Stomach (tissue), 4 donors: ENCODE measurements at regions not wholly inside any gene's neighbourhood (a gene's known extent, or its start where the extent isn't known, plus 50 kb on each side); places are given as distances from the start of the nearest gene placed in this dataset.

ENCODE experiments used
- EP300 ChIP-seq: sonication (generic); formaldehyde crosslinking; IDR thresholded peaks from one replicate; pipeline ENCODE4 v1.6.1; 2017; ENCODE audit warnings: antibody characterized with exemption
- POLR2A ChIP-seq, 4 donors: fragments of 450-650 bp; IDR thresholded peaks; one replicate each; pipeline ENCODE4 v1.6.1; 2016; ENCODE audit warnings: antibody characterized with exemption in 4 of 4, control low read depth in 2 of 4, mild to moderate bottlenecking in 1 of 4, moderate library complexity in 1 of 4
- TF ChIP-seq, protein P1 (sequence below), 7 experiments: fragments of 450-650 bp in 4 of 7; fragments of 200-600 bp in 3 of 7; sonication (generic) in 3 of 7; IDR thresholded peaks; one replicate each; pipeline ENCODE4 v1.5.1; 2016 to 2019; ENCODE audit warnings: antibody characterized with exemption in 7 of 7, control low read depth in 2 of 7, mild to moderate bottlenecking in 1 of 7

DNA sequence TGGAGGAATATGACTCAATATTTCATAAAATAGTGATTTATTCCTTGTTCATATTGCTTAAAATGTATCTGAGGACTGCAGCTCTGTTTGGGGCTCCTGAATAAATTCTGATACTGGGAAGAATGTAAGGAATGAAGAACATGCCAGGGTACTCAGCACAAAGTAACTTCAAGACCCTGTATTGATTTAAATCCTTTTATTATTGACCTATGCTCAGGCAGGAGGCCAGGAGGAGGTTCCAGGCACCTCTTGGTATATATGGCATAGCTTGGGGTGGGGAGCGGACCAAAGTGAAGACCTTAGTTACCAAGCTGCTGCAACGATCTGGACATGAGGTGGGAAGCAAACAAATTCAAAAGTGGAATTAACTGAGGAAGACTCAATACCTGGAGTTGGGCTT, 142.8 kb upstream of the PEX5L start:
- TF ChIP-seq, protein P1, sequence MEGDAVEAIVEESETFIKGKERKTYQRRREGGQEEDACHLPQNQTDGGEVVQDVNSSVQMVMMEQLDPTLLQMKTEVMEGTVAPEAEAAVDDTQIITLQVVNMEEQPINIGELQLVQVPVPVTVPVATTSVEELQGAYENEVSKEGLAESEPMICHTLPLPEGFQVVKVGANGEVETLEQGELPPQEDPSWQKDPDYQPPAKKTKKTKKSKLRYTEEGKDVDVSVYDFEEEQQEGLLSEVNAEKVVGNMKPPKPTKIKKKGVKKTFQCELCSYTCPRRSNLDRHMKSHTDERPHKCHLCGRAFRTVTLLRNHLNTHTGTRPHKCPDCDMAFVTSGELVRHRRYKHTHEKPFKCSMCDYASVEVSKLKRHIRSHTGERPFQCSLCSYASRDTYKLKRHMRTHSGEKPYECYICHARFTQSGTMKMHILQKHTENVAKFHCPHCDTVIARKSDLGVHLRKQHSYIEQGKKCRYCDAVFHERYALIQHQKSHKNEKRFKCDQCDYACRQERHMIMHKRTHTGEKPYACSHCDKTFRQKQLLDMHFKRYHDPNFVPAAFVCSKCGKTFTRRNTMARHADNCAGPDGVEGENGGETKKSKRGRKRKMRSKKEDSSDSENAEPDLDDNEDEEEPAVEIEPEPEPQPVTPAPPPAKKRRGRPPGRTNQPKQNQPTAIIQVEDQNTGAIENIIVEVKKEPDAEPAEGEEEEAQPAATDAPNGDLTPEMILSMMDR (IDR thresholded peaks at IDR 0.05): no peak
- TF ChIP-seq EP300: no peak
- no peak for TF ChIP-seq POLR2A (IDR thresholded peaks at IDR 0.05)
